IPS-20b (cell line): ENCODE measurements at regions not wholly inside any gene's neighbourhood (a gene's known extent, or its start where the extent isn't known, plus 50 kb on each side); places are given as distances from the start of the nearest gene placed in this dataset.
A peak's percentile ranks its signal among the peaks of the same experiment; 100 is the strongest.
"Not testable (repeated sequence)": the region's sequence is repeated elsewhere in the genome, so short reads cannot be mapped to it uniquely, and the experiment has no call there.

Experiments used
- H3K27ac ChIP-seq: one replicate; pipeline ENCODE4 v1.5.1; 2013; ENCODE audit warnings: low read length
- H3K27me3 ChIP-seq: 2 replicates; pipeline ENCODE4 v1.6.1; 2013; ENCODE audit warnings: mild to moderate bottlenecking, low read length, inconsistent platforms; ENCODE audit not compliant: insufficient read depth
- H3K36me3 ChIP-seq: 2 replicates; pipeline ENCODE4 v1.6.1; 2013; ENCODE audit warnings: low read depth, mild to moderate bottlenecking, inconsistent platforms, low read length, moderate library complexity; ENCODE audit not compliant: insufficient read depth
- H3K4me1 ChIP-seq: 2 replicates; pipeline ENCODE4 v1.6.1; 2013; ENCODE audit warnings: mild to moderate bottlenecking, control low read depth, inconsistent platforms, low read length, moderate library complexity; ENCODE audit not compliant: insufficient read depth
- H3K4me3 ChIP-seq: 2 replicates; pipeline ENCODE4 v1.5.1; 2013; ENCODE audit warnings: mild to moderate bottlenecking, low read length, inconsistent platforms
- H3K9ac ChIP-seq: 2 replicates; pipeline ENCODE4 v1.6.1; 2013; ENCODE audit warnings: low read depth, mild to moderate bottlenecking, inconsistent platforms, low read length, moderate library complexity
- H3K9me3 ChIP-seq: 2 replicates; pipeline ENCODE4 v1.6.1; 2013; ENCODE audit warnings: mild to moderate bottlenecking, low read depth, low read length, inconsistent platforms; ENCODE audit not compliant: insufficient read depth

DNA sequence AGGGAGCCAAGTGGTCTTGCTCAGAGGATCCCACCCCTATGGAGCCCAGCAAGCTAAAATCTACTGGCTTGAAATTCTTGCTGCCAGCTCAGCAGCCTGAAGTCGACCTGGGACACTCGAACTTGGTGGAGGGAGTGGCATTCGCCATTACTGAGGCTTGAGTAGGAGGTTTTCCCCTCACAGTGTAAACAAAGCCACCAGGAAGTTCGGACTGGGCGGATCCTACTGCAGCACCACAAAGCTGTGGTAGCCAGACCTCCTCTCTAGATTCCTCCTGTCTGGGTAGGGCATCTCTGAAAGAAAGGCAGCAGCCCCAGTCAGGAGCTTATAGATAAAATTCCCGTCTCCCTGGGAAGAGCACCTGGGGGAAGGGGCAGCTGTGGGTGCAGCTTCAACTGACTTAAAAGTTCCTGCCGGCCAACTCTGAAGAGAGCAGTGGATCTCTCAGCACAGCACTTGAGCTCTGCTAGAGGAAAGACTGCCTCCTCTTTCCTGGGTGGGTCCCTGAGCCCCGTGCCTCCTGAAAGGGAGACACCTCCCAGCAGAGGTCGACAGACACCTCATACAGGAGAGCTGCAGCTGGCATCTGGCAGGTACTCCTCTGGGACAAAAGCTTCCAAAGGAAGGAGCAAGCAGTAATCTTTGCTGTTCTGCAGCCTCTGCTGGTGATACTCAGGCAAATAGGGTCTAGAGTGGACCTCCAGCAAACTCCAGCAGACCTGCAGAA is 576.3 kb upstream of the NECTIN3 start:
- Histone ChIP-seq H3K4me1 (peaks cover 11% of the 10 kb centered on the region; the same call in 1 of the 2 replicates), H3K4me3 (no peak overlapping the region), H3K27ac (no peak overlapping the region), H3K9me3 (no peaks in the 10 kb centered on the region), H3K36me3 (no peaks in the 10 kb centered on the region), H3K27me3 (no peaks in the 10 kb centered on the region), H3K9ac (no peak overlapping the region)

DNA sequence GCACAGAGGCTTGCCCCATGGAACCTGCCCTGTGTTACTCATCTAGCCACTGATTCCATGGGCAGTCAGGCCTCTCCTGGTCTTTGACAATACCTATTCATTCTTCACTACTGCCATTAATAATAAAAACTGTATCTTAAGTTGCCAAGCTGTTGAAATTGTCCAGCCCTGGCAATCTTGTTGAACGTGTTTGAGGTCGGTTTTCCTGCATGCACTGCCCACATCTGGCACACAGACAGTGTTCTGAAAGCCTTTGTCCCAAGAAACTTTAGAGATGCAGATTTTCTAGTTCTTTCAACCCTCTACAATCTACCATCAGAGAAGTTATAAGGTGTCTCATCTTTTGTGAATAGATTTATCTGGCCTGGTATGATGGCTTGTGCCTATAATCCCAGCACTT is 567.2 kb upstream of the NECTIN3 start:
- H3K4me1 ChIP-seq: no peaks in the 10 kb centered on the region
- H3K9ac ChIP-seq: no peak overlapping the region
- H3K36me3 ChIP-seq: no peaks in the 10 kb centered on the region
- no peaks in the 10 kb centered on the region for H3K27me3 ChIP-seq
- no peak overlapping the region for H3K4me3 ChIP-seq
- no peaks in the 10 kb centered on the region for H3K9me3 ChIP-seq
- H3K27ac ChIP-seq: no peak overlapping the region

DNA sequence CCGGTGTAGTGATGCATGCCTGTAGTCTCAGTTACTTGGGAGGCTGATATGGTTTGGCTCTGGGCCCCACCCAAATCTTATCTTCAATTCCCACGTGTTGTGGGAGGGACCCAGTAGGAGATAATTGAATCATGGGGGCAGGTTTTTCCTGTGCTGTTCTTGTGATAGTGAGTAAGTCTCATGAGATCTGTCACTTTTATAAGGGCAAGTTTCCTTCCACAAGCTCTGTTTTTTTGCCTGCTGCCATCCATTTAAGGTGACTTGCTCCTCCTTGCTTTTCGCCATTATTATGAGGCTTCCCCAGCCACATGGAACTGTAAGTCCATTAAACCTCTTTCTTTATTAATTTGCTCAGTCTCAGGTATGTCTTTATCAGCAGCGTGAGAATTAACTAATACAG is 566.7 kb upstream of the NECTIN3 start:
- H3K4me3 ChIP-seq: no peak overlapping the region
- no peak overlapping the region for H3K27ac ChIP-seq
- no peaks in the 10 kb centered on the region for H3K36me3 ChIP-seq
- H3K9me3 ChIP-seq: no peaks in the 10 kb centered on the region
- H3K4me1 ChIP-seq: no peaks in the 10 kb centered on the region
- H3K9ac ChIP-seq: no peak overlapping the region
- H3K27me3 ChIP-seq: no peaks in the 10 kb centered on the region

DNA sequence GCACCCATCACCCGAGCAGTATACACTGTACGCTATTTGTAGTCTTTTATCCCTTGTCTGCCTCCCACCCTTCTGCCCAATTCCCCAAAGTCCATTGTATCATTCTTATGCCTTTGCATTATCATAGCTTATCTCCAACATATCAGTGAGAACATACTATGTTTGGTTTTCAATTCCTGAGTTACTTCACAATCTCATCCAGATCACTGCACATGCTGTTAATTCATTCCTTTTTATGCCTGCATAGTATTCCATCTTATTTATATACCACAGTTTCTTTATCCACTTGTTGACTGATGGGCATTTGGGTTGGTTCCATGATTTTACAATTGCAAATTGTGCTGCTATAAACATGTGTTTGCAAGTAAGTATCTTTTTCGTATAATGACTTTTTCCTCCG is 564.7 kb upstream of the NECTIN3 start:
- Histone ChIP-seq H3K9ac (no peak overlapping the region), H3K9me3 (no peaks in the 10 kb centered on the region), H3K4me1 (no peaks in the 10 kb centered on the region), H3K27me3 (no peaks in the 10 kb centered on the region), H3K27ac (no peak overlapping the region), H3K36me3 (no peaks in the 10 kb centered on the region), H3K4me3 (no peak overlapping the region)

DNA sequence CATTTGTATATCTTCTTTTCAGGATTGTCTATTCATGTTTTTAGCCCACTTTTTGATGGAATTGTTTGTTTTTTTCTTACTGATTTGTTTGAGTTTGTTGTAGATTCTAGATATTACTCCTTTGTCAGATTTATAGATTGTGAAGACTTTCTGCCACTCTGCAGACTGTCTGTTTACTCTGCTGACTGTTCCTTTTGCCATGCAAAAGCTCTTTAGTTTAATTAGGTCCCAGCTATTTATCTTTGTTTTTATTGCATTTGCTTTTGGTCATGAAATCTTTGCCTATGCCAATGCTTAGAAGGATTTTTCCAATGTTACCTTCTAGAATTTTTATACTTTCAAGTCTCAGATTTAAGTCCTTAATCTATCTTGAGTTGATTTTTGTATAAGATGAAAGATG is 564.0 kb upstream of the NECTIN3 start:
- not testable (repeated sequence) for H3K36me3 ChIP-seq, H3K4me3 ChIP-seq, H3K9me3 ChIP-seq, H3K27me3 ChIP-seq, H3K4me1 ChIP-seq, H3K27ac ChIP-seq, H3K9ac ChIP-seq

DNA sequence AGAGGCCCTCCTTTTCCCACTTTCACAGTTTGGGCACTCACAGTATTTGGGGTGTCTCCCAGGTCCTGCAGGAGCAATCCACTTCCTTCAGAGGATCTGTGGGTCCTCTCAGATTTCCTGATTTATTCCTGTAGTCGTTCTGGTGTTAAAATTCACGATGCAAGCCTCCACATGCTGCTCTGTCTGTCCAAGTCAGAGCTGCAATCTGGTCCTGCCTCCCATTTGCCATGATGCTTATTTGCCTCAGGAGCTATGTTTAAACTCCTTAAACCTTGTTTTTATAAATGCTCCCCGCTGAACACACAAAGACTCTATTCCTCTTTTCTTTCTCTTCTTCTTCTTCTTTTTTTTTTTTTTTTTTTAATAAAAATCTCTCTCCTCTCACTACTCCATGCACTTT is 558.7 kb upstream of the NECTIN3 start:
- Histone ChIP-seq H3K27me3 (no peaks in the 10 kb centered on the region), H3K9ac (no peak overlapping the region), H3K27ac (no peak overlapping the region), H3K4me3 (no peak overlapping the region), H3K4me1 (no peaks in the 10 kb centered on the region), H3K36me3 (no peaks in the 10 kb centered on the region), H3K9me3 (no peaks in the 10 kb centered on the region)

DNA sequence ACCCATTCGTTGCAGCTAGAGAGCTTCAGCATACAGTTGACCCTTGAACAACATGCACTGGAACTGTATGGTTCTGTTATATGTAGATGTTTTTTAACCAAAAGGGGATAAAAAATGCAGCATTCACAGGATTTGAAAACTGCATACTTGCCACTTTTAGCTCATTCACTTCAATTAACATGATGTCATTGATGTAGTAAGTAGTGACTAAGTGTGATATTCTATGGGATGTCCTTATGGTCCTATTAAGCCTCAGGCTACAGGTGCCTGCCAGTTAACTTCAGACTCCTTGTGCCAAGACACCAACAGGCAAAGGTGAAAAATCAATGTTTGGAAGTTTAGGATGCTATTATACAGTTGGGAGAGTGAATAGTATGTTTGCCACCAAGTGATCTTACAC is 553.6 kb upstream of the NECTIN3 start:
- Histone ChIP-seq H3K36me3 (no peaks in the 10 kb centered on the region), H3K4me1 (no peaks in the 10 kb centered on the region), H3K4me3 (no peak overlapping the region), H3K27me3 (no peaks in the 10 kb centered on the region), H3K27ac (no peak overlapping the region), H3K9ac (no peak overlapping the region), H3K9me3 (no peaks in the 10 kb centered on the region; the same call in 1 of the 2 replicates)

DNA sequence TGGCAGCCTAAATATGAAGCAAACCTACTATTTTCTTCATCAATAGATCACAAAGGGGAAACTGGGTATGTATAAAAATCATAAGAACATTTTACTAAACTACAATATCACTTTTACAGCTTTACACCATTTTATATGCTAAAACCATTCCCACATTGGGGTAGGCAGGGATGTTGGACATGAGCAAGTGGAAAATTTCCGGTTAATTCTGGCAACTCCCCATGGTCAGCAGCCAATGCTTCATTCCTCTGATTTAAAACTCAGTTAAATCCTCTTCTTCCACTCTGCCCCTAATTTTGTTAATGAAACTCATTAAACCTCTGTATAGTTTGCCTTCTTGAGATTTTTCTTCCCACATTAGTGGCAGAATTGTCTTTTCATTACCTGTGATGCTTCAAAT is 552.5 kb upstream of the NECTIN3 start:
- Histone ChIP-seq H3K27me3 (no peaks in the 10 kb centered on the region), H3K4me3 (no peak overlapping the region), H3K9me3 (no peaks in the 10 kb centered on the region; the same call in 1 of the 2 replicates), H3K36me3 (no peaks in the 10 kb centered on the region), H3K4me1 (no peaks in the 10 kb centered on the region), H3K9ac (no peak overlapping the region), H3K27ac (no peak overlapping the region)

DNA sequence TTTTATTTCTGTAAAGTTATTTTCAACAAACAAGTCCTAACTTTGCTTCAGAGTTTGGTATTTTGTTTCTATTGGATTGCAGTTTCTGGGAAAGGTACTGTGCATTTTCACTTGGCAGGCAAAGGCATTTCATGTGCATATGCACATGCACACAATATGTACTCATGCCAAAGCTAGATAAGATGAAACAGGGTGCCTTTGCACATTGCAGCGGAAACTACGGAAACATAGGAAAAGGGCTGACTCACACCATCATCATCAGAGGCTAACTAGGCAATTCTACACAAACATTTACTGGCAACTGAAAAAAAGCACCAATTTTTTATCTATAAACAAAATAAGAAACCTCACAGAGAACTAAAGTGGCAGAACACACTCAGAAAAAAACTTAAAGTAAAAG is 550.6 kb upstream of the NECTIN3 start:
- H3K36me3 ChIP-seq: no peaks in the 10 kb centered on the region
- no peaks in the 10 kb centered on the region for H3K27me3 ChIP-seq
- no peak overlapping the region for H3K9ac ChIP-seq

DNA sequence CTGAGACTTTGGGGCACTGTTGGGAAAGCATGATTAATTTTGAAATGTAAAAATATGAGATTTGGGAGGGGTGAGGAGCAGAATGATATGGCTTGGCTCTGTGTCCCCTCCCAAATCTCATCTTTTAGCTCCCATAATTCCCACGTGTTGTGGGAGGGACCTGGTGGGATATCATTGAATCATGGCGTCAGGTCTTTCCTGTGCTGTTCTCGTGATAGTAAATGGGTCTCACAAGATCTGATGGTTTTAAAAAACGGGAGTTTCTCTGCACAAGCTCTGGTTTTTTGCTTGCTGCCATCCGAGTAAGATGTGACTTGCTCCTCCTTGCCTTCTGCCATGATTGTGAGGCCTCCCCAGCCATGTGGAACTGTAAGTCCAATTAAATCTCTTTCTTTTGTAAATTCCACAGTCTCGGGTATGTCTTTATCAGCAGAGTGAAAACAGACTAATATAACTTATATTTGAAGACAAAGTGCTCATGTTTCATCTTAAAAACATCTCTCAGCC is 546.0 kb upstream of the NECTIN3 start:
- H3K36me3 ChIP-seq, H3K27ac ChIP-seq, H3K9me3 ChIP-seq, H3K4me3 ChIP-seq, H3K9ac ChIP-seq, H3K27me3 ChIP-seq: not testable (repeated sequence)
- peaks cover 24% of the 10 kb centered on the region for H3K4me1 ChIP-seq

More for the DNA sequence above, 550.6 kb upstream of the NECTIN3 start:
- Histone ChIP-seq H3K4me3 (no peak overlapping the region), H3K27ac (no peak overlapping the region), H3K4me1 (no peaks in the 10 kb centered on the region), H3K9me3 (peaks cover 3% of the 10 kb centered on the region)

DNA sequence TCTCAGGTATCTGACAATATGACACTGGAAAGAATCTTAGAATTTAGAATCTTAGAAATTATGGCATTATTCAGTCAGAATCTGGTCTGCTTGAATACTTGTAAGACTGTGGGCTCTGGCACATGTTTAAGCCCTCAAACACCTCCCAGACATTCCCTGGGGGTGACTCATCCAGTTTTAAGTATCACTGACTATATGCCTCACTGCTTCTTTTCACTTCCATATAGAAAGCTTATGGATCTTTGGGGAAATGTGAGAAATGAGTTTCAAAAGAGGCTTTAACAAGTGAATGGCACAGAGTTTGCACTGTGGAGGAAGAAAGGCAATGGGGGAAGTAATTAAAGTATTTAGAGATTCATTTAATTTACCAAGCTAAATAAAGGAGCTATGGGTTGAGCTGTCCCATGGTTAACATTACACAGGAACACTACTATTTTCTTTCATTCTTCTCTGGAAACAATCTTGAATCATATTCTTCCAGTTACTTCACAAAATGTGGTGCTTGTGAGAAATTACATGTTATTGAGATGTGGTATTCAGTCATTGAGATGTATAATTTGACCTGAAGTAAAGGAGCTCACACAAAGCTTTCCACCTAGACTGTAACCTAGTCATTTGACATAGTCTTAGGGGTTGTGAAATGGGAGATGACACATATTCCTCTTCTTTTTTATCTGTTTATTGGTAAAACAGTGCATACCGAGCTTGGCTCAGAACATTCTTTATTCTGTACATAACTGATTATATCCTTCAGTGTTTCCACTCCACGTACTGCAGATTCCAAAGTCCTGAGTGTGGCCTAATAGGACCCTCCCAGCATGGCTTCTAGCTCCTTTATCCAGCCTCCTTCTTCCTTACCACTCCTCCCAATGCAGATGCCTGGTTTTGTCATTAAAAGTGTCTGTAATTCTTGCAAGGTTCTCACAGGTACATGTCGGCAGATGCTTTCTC is 544.6 kb upstream of the NECTIN3 start:
- Histone ChIP-seq H3K4me1 (peaks cover 24% of the 10 kb centered on the region), H3K9me3 (peaks cover 3% of the 10 kb centered on the region), H3K36me3 (no peaks in the 10 kb centered on the region), H3K27me3 (no peaks in the 10 kb centered on the region), H3K27ac (peak overlapping the region; percentile 10), H3K4me3 (no peak overlapping the region; the same call in 1 of the 2 replicates), H3K9ac (no peak overlapping the region; the same call in 1 of the 2 replicates)
